ENCODE measurements at regions not wholly inside any gene's neighbourhood (a gene's known extent, or its start where the extent isn't known, plus 50 kb on each side); places are given as distances from the start of the nearest gene placed in this dataset.

- H3K36me3 ChIP-seq (ENCODE audit: control insufficient read depth in 4 of 4, insufficient read depth in 3 of 4, low read depth in 1 of 4, low read length in 3 of 4): no peaks in the 10 kb centered on the region
- WGBS: 53% methylated on average over 6 of the region's 6 CpGs
- H3K9ac ChIP-seq (ENCODE audit: low read depth in 1 of 2, low read length in 2 of 2): no peak overlapping the region
- H3K27ac ChIP-seq (ENCODE audit: low read depth in 1 of 2, low read length in 2 of 2): no peak overlapping the region
- no peak for DNase-seq (ENCODE audit: low spot score)
- no peaks in the 10 kb centered on the region for H3K4me1 ChIP-seq (ENCODE audit: control insufficient read depth in 4 of 4, insufficient read depth in 4 of 4, low read length in 3 of 4)
- H3K27me3 ChIP-seq (ENCODE audit: control insufficient read depth in 4 of 4, insufficient read depth in 4 of 4, low read length in 3 of 4): no peaks in the 10 kb centered on the region
- no peaks in the 10 kb centered on the region for H3K9me3 ChIP-seq (ENCODE audit: control insufficient read depth in 4 of 4, low read length in 3 of 4)
- no peak for TF ChIP-seq NR2F2 (IDR thresholded peaks at IDR 0.05)
- no peak overlapping the region for H3K4me3 ChIP-seq (ENCODE audit: low read depth in 1 of 3, low read length in 3 of 3)
Measured at GRCh38 chr18:60978338-60978737, 354.9 kb upstream of the CDH20 start.

DNA sequence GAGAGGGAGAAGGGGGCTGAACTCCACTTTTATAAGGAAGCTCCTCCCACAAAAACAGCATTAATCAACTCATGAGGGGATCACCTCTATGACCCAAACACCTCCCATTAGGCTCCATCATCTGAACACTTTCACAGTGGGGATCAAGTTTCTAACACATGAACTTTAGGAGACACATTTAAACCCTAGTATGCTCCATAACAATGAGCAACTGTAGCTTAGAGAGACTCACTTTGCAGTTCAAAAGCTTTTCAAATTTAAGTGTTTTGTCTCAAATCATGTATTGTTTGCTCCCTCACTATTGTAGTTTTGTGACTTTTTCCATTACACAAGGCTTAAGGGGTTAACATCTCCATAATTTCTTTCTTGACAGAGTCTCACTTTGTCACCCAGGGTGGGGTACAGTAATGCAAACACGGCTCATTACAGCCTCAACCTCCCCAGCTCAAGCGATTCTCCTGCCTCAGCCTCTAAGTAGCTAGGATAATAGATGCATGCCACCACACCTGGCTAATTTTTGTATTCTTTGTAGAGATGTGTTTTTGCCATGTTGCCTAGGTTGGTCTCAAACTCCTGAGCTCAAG, 352.7 kb upstream of the CDH20 start:
- H3K9ac ChIP-seq (ENCODE audit: low read depth in 1 of 2, low read length in 2 of 2): no peak overlapping the region
- H3K9me3 ChIP-seq (ENCODE audit: control insufficient read depth in 4 of 4, low read length in 3 of 4): no peaks in the 10 kb centered on the region
- no peaks in the 10 kb centered on the region for H3K36me3 ChIP-seq (ENCODE audit: control insufficient read depth in 4 of 4, insufficient read depth in 3 of 4, low read depth in 1 of 4, low read length in 3 of 4)
- H3K4me1 ChIP-seq (ENCODE audit: control insufficient read depth in 4 of 4, insufficient read depth in 4 of 4, low read length in 3 of 4): no peaks in the 10 kb centered on the region
- no peak overlapping the region for H3K27ac ChIP-seq (ENCODE audit: low read depth in 1 of 2, low read length in 2 of 2)
- WGBS: 76% methylated on average over 2 of the region's 2 CpGs
- no peak for DNase-seq (ENCODE audit: low spot score)
- H3K27me3 ChIP-seq (ENCODE audit: control insufficient read depth in 4 of 4, insufficient read depth in 4 of 4, low read length in 3 of 4): no peaks in the 10 kb centered on the region
- H3K4me3 ChIP-seq (ENCODE audit: low read depth in 1 of 3, low read length in 3 of 3): no peak overlapping the region
- TF ChIP-seq RAD21 (IDR thresholded peaks at IDR 0.05) (no peak), JUND (IDR thresholded peaks at IDR 0.05) (no peak), EGR1 (IDR thresholded peaks at IDR 0.05; ENCODE audit: low read depth in 2 of 2) (no peak), SP1 (IDR thresholded peaks at IDR 0.05) (no peak), CTCF (IDR thresholded peaks at IDR 0.05; ENCODE audit: low read depth, low read length, missing input control) (no peak), NR2F2 (IDR thresholded peaks at IDR 0.05) (no peak), FOXA1 (IDR thresholded peaks at IDR 0.05) (no peak), TAF1 (conservative IDR thresholded peaks at IDR 0.05) (no peak), HNF4G (IDR thresholded peaks at IDR 0.05) (no peak), YY1 (IDR thresholded peaks at IDR 0.05) (no peak), FOXA2 (IDR thresholded peaks at IDR 0.05) (no peak), HNF4A (conservative IDR thresholded peaks at IDR 0.05) (no peak)
- TF ChIP-seq, protein P1, sequence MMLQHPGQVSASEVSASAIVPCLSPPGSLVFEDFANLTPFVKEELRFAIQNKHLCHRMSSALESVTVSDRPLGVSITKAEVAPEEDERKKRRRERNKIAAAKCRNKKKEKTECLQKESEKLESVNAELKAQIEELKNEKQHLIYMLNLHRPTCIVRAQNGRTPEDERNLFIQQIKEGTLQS (IDR thresholded peaks at IDR 0.05): no peak
- TF ChIP-seq, protein P2, sequence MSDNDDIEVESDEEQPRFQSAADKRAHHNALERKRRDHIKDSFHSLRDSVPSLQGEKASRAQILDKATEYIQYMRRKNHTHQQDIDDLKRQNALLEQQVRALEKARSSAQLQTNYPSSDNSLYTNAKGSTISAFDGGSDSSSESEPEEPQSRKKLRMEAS (IDR thresholded peaks at IDR 0.05): no peak
- TF ChIP-seq, protein P3, sequence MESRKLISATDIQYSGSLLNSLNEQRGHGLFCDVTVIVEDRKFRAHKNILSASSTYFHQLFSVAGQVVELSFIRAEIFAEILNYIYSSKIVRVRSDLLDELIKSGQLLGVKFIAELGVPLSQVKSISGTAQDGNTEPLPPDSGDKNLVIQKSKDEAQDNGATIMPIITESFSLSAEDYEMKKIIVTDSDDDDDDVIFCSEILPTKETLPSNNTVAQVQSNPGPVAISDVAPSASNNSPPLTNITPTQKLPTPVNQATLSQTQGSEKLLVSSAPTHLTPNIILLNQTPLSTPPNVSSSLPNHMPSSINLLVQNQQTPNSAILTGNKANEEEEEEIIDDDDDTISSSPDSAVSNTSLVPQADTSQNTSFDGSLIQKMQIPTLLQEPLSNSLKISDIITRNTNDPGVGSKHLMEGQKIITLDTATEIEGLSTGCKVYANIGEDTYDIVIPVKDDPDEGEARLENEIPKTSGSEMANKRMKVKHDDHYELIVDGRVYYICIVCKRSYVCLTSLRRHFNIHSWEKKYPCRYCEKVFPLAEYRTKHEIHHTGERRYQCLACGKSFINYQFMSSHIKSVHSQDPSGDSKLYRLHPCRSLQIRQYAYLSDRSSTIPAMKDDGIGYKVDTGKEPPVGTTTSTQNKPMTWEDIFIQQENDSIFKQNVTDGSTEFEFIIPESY (IDR thresholded peaks at IDR 0.05): no peak
- TF ChIP-seq, protein P4, sequence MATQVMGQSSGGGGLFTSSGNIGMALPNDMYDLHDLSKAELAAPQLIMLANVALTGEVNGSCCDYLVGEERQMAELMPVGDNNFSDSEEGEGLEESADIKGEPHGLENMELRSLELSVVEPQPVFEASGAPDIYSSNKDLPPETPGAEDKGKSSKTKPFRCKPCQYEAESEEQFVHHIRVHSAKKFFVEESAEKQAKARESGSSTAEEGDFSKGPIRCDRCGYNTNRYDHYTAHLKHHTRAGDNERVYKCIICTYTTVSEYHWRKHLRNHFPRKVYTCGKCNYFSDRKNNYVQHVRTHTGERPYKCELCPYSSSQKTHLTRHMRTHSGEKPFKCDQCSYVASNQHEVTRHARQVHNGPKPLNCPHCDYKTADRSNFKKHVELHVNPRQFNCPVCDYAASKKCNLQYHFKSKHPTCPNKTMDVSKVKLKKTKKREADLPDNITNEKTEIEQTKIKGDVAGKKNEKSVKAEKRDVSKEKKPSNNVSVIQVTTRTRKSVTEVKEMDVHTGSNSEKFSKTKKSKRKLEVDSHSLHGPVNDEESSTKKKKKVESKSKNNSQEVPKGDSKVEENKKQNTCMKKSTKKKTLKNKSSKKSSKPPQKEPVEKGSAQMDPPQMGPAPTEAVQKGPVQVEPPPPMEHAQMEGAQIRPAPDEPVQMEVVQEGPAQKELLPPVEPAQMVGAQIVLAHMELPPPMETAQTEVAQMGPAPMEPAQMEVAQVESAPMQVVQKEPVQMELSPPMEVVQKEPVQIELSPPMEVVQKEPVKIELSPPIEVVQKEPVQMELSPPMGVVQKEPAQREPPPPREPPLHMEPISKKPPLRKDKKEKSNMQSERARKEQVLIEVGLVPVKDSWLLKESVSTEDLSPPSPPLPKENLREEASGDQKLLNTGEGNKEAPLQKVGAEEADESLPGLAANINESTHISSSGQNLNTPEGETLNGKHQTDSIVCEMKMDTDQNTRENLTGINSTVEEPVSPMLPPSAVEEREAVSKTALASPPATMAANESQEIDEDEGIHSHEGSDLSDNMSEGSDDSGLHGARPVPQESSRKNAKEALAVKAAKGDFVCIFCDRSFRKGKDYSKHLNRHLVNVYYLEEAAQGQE (IDR thresholded peaks at IDR 0.05): no peak
